GM12878 (cell line): ENCODE measurements at regions not wholly inside any gene's neighbourhood (a gene's known extent, or its start where the extent isn't known, plus 50 kb on each side); places are given as distances from the start of the nearest gene placed in this dataset.
A peak's percentile ranks its signal among the peaks of the same experiment; 100 is the strongest.

Source experiments
- BACH1 ChIP-seq: fragments of 450-650 bp; IDR thresholded peaks from 2 replicates; pipeline ENCODE4 v1.6.1; 2017; ENCODE audit warnings: mild to moderate bottlenecking, borderline replicate concordance
- CBX3 ChIP-seq: fragments of 200-600 bp; sonication (generic); IDR thresholded peaks from 2 replicates; pipeline ENCODE4 v1.6.1; 2016; ENCODE audit warnings: low read depth, borderline replicate concordance
- CEBPB ChIP-seq, 2 experiments: fragments of 150-350 bp in 1 of 2; IDR thresholded peaks; 2 replicates each; pipeline ENCODE4 v1.6.1; 2012 to 2014; ENCODE audit warnings: low read depth in 2 of 2, low read length in 2 of 2, borderline replicate concordance in 1 of 2, inconsistent platforms in 1 of 2
- CREB1 ChIP-seq: IDR thresholded peaks from 2 replicates; pipeline ENCODE4 v1.6.1; 2012; ENCODE audit warnings: low read depth, mild to moderate bottlenecking, inconsistent platforms
- EZH2 ChIP-seq: IDR thresholded peaks from 2 replicates; pipeline ENCODE4 v1.6.1; 2012; ENCODE audit warnings: low read depth, mild to moderate bottlenecking, control low read depth, inconsistent platforms, low read length, borderline replicate concordance; ENCODE audit not compliant: control insufficient read depth
- FOXK2 ChIP-seq: fragments of 450-650 bp; IDR thresholded peaks from 2 replicates; pipeline ENCODE4 v1.6.1; 2017; ENCODE audit warnings: mild to moderate bottlenecking, moderate library complexity
- HCFC1 ChIP-seq: fragments of 150-350 bp; IDR thresholded peaks from 2 replicates; pipeline ENCODE4 v1.6.1; 2014; ENCODE audit warnings: low read length
- JUND ChIP-seq: IDR thresholded peaks from 2 replicates; pipeline ENCODE4 v1.6.1; 2012; ENCODE audit warnings: low read depth, mild to moderate bottlenecking, low read length, improper control_type of control experiment, moderate library complexity
- MTA2 ChIP-seq: fragments of 450-650 bp; IDR thresholded peaks from 2 replicates; pipeline ENCODE4 v1.6.1; 2016; ENCODE audit warnings: low read depth, mild to moderate bottlenecking, moderate library complexity
- MYC ChIP-seq: IDR thresholded peaks from 2 replicates; pipeline ENCODE4 v1.6.1; 2011; ENCODE audit warnings: mild to moderate bottlenecking, low read length, moderate library complexity, inconsistent platforms; ENCODE audit not compliant: insufficient read depth, insufficient replicate concordance, insufficient read length, severe bottlenecking
- NFYB ChIP-seq: IDR thresholded peaks from 2 replicates; pipeline ENCODE4 v1.6.1; 2011; ENCODE audit warnings: low read depth, mild to moderate bottlenecking, low read length, improper control_type of control experiment, moderate library complexity; ENCODE audit not compliant: insufficient read depth
- PAX8 ChIP-seq: fragments of 450-650 bp; IDR thresholded peaks from 2 replicates; pipeline ENCODE4 v1.6.1; 2017; ENCODE audit warnings: mild to moderate bottlenecking, moderate library complexity
- RAD21 ChIP-seq: IDR thresholded peaks from 2 replicates; pipeline ENCODE4 v1.6.1; 2011; ENCODE audit warnings: mild to moderate bottlenecking, low read depth, low read length, moderate library complexity; ENCODE audit not compliant: insufficient read depth
- STAT3 ChIP-seq: IDR thresholded peaks from 2 replicates; pipeline ENCODE4 v1.6.1; 2011; ENCODE audit warnings: low read depth, low read length, improper control_type of control experiment
- TCF12 ChIP-seq: IDR thresholded peaks from 2 replicates; pipeline ENCODE4 v1.6.1; 2011; ENCODE audit warnings: low read depth, mild to moderate bottlenecking, low read length
- ZNF384 ChIP-seq: IDR thresholded peaks from 2 replicates; pipeline ENCODE4 v1.6.1; 2012; ENCODE audit warnings: low read depth, mild to moderate bottlenecking, low read length, improper control_type of control experiment, borderline replicate concordance
- TF ChIP-seq, protein P1 (sequence below): fragments of 450-650 bp; IDR thresholded peaks from 2 replicates; pipeline ENCODE4 v1.6.1; 2017; ENCODE audit warnings: low read depth, mild to moderate bottlenecking, moderate library complexity
- TF ChIP-seq, protein P2 (sequence below): fragments of 450-650 bp; formaldehyde crosslinking; IDR thresholded peaks from 2 replicates; pipeline ENCODE4 v1.4.0; 2020; ENCODE audit warnings: mild to moderate bottlenecking, moderate library complexity
- TF ChIP-seq, protein P3 (sequence below): fragments of 150-350 bp; IDR thresholded peaks from 2 replicates; pipeline ENCODE4 v1.6.1; 2014; ENCODE audit warnings: mild to moderate bottlenecking, low read depth, low read length
- TF ChIP-seq, protein P4 (sequence below): IDR thresholded peaks from 2 replicates; pipeline ENCODE4 v1.6.1; 2011; ENCODE audit warnings: borderline replicate concordance, low read depth, mild to moderate bottlenecking, moderate library complexity, low read length; ENCODE audit not compliant: insufficient read depth, poor library complexity, severe bottlenecking

DNA sequence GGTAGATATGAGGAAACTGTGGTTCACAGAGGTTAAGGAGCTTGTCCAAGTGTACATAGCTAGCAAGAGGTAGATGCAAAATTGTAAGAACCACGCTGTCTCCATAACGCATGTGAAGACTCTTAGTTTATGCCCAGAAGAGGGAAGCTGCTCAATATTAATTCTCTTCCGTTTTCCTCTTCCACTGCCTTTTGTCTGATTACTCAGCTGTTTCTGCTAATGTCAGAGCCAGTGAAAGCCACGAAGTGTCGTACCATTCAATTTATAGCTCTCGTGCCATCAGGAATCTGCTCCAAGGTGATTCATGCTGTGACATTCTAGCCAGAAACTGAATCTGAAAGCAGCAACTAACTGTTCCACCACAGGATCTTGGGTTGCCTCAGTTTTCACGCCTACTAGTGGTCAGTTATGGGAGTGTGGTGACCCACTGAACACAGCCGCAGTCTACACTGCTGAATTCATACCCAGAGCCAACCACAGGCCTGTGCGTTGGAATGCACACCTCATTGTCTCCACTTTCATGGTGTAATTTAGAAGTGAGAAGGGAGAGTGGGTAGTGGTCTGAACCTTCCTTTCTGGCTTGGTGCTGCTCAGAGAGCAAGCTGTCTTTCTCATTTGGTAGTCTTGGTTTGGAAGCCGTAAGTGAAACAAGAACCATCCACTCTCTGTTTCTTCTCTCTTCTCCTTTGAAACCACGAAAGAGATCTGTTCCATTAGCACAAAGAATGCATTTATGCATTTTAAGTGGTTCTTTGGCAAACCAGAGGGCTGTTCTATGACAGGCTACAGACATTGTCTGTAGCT, 74.2 kb upstream of the NAP1L1 start (continued):
- TF ChIP-seq, protein P1, sequence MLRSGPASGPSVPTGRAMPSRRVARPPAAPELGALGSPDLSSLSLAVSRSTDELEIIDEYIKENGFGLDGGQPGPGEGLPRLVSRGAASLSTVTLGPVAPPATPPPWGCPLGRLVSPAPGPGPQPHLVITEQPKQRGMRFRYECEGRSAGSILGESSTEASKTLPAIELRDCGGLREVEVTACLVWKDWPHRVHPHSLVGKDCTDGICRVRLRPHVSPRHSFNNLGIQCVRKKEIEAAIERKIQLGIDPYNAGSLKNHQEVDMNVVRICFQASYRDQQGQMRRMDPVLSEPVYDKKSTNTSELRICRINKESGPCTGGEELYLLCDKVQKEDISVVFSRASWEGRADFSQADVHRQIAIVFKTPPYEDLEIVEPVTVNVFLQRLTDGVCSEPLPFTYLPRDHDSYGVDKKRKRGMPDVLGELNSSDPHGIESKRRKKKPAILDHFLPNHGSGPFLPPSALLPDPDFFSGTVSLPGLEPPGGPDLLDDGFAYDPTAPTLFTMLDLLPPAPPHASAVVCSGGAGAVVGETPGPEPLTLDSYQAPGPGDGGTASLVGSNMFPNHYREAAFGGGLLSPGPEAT = peak; percentile 94
- TF ChIP-seq, protein P2, sequence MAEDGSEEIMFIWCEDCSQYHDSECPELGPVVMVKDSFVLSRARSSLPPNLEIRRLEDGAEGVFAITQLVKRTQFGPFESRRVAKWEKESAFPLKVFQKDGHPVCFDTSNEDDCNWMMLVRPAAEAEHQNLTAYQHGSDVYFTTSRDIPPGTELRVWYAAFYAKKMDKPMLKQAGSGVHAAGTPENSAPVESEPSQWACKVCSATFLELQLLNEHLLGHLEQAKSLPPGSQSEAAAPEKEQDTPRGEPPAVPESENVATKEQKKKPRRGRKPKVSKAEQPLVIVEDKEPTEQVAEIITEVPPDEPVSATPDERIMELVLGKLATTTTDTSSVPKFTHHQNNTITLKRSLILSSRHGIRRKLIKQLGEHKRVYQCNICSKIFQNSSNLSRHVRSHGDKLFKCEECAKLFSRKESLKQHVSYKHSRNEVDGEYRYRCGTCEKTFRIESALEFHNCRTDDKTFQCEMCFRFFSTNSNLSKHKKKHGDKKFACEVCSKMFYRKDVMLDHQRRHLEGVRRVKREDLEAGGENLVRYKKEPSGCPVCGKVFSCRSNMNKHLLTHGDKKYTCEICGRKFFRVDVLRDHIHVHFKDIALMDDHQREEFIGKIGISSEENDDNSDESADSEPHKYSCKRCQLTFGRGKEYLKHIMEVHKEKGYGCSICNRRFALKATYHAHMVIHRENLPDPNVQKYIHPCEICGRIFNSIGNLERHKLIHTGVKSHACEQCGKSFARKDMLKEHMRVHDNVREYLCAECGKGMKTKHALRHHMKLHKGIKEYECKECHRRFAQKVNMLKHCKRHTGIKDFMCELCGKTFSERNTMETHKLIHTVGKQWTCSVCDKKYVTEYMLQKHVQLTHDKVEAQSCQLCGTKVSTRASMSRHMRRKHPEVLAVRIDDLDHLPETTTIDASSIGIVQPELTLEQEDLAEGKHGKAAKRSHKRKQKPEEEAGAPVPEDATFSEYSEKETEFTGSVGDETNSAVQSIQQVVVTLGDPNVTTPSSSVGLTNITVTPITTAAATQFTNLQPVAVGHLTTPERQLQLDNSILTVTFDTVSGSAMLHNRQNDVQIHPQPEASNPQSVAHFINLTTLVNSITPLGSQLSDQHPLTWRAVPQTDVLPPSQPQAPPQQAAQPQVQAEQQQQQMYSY (CRISPR knock-in tag) = no peak
- TF ChIP-seq ZNF384 (no peak), FOXK2 (no peak), TCF12 (peak; percentile 68; the same call in 1 of the 2 replicates), BACH1 (peak; percentile 87; the same call in 1 of the 2 replicates), NFYB (peak; percentile 53; the same call in 1 of the 2 replicates), STAT3 (no peak), CBX3 (no peak), RAD21 (peak; percentile 68), CEBPB (IDR thresholded peaks at IDR 0.05; ENCODE audit: borderline replicate concordance in 1 of 2, low read depth in 2 of 2, low read length in 2 of 2) (peak in 1 of 2 experiments; percentile 86; a peak in 1 of 4 replicates), PAX8 (no peak), EZH2 (no peak), CREB1 (peak; percentile 59; the same call in 1 of the 2 replicates), HCFC1 (no peak), MTA2 (peak; percentile 95), MYC (no peak), JUND (no peak)
- TF ChIP-seq, protein P3, sequence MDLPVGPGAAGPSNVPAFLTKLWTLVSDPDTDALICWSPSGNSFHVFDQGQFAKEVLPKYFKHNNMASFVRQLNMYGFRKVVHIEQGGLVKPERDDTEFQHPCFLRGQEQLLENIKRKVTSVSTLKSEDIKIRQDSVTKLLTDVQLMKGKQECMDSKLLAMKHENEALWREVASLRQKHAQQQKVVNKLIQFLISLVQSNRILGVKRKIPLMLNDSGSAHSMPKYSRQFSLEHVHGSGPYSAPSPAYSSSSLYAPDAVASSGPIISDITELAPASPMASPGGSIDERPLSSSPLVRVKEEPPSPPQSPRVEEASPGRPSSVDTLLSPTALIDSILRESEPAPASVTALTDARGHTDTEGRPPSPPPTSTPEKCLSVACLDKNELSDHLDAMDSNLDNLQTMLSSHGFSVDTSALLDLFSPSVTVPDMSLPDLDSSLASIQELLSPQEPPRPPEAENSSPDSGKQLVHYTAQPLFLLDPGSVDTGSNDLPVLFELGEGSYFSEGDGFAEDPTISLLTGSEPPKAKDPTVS = no peak
- TF ChIP-seq, protein P4, sequence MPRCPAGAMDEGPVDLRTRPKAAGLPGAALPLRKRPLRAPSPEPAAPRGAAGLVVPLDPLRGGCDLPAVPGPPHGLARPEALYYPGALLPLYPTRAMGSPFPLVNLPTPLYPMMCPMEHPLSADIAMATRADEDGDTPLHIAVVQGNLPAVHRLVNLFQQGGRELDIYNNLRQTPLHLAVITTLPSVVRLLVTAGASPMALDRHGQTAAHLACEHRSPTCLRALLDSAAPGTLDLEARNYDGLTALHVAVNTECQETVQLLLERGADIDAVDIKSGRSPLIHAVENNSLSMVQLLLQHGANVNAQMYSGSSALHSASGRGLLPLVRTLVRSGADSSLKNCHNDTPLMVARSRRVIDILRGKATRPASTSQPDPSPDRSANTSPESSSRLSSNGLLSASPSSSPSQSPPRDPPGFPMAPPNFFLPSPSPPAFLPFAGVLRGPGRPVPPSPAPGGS = peak; percentile 82
